ENCODE measurements at regions not wholly inside any gene's neighbourhood (a gene's known extent, or its start where the extent isn't known, plus 50 kb on each side); places are given as distances from the start of the nearest gene placed in this dataset.

GRCh38 chr10:30748152-30748973 lies 118.8 kb upstream of the LYZL2 start:
- H4K20me1 ChIP-seq (replicated peaks in 1 of 2; ENCODE audit: control insufficient read depth in 1 of 2, insufficient read depth in 2 of 2, low read length in 2 of 2) = no peaks in the 10 kb centered on the region
- no peaks in the 10 kb centered on the region for H3K36me3 ChIP-seq (ENCODE audit: control insufficient read depth in 2 of 4, insufficient read depth in 4 of 4, low read length in 3 of 4)
- H2AK5ac ChIP-seq (ENCODE audit: low read depth, low read length) = no peak overlapping the region
- H4K5ac ChIP-seq (ENCODE audit: insufficient read length, low read depth, low read length) = no peak overlapping the region
- H3K14ac ChIP-seq (ENCODE audit: insufficient read length) = no peak overlapping the region
- H3K4me3 ChIP-seq (ENCODE audit: extremely low read depth in 1 of 4, insufficient read depth in 2 of 4, low read depth in 3 of 4, low read length in 4 of 4) = no peak overlapping the region
- no peak overlapping the region for H2BK120ac ChIP-seq (replicated peaks; ENCODE audit: low read depth, low read length)
- no peak overlapping the region for H3K27ac ChIP-seq (ENCODE audit: low read depth, low read length)
- H3K4me2 ChIP-seq (ENCODE audit: insufficient read depth in 1 of 2, low read depth in 2 of 2, low read length in 2 of 2) = no peak overlapping the region
- no peak overlapping the region for H2BK20ac ChIP-seq (ENCODE audit: low read length)
- H2AFZ ChIP-seq (ENCODE audit: low read length) = no peak overlapping the region; the same call in 1 of the 2 replicates
- no peaks in the 10 kb centered on the region for H3K79me2 ChIP-seq (ENCODE audit: control insufficient read depth in 1 of 2, insufficient read depth in 2 of 2, low read length in 2 of 2)
- H2BK15ac ChIP-seq (ENCODE audit: low read length) = no peak overlapping the region
- ChIA-PET CTCF (ENCODE audit: partially characterized antibody) (interaction anchor here (1.0 to 1.4 kb wide), 7 partner anchors 9 to 743 kb away, joined by 3 to 4 read pairs (median 3); no protein-coding TSS in a partner anchor), POLR2A (ENCODE audit: partially characterized antibody) (interaction anchor here (0.6 kb wide), 1 partner anchor 36 kb away, joined by 3 read pairs; no protein-coding TSS in a partner anchor)
- FAIRE-seq (no peak), DNase-seq (ENCODE audit: low read depth in 1 of 2, low spot score in 2 of 2) (no peak)
- no peaks in the 10 kb centered on the region for H3K79me1 ChIP-seq (ENCODE audit: low read depth, low read length)
- no peak overlapping the region for H2BK12ac ChIP-seq (ENCODE audit: low read depth, low read length)
- no peaks in the 10 kb centered on the region for H3K27me3 ChIP-seq (replicated peaks in 1 of 4; ENCODE audit: control insufficient read depth in 3 of 4, extremely low read depth in 1 of 4, insufficient read depth in 3 of 4, low read length in 3 of 4)
- H4K91ac ChIP-seq (replicated peaks; ENCODE audit: insufficient read length, low read length) = no peak overlapping the region
- no peak overlapping the region for H2BK5ac ChIP-seq (ENCODE audit: low read depth, low read length)
- no peaks in the 10 kb centered on the region for H3K23me2 ChIP-seq (ENCODE audit: low read depth, low read length)
- H3K18ac ChIP-seq (ENCODE audit: extremely low read depth, low read length) = no peak overlapping the region
- H3K56ac ChIP-seq (replicated peaks; ENCODE audit: insufficient read length, low read depth, low read length) = no peak overlapping the region
- H3K9me3 ChIP-seq (ENCODE audit: insufficient read depth in 2 of 2, low read depth in 1 of 2, low read length in 1 of 2) = no peaks in the 10 kb centered on the region
- 91% methylated on average over 7 of the region's 7 CpGs; no CpG with 5 or more reads in 1 of the 2 experiments for WGBS, 2 experiments (ENCODE audit: extremely low coverage in 1 of 2, insufficient coverage in 1 of 2, insufficient read length in 1 of 2, insufficient replicate concordance in 2 of 2, low coverage in 1 of 2, low lambda C conversion rate in 2 of 2, missing lambda C conversion rate in 1 of 2)
- no peak overlapping the region for H3K23ac ChIP-seq (ENCODE audit: insufficient read length)
- no peak overlapping the region for H3K4ac ChIP-seq (replicated peaks; ENCODE audit: insufficient read length, low read depth, low read length)
- H3K4me1 ChIP-seq (replicated peaks in 1 of 4; ENCODE audit: control insufficient read depth in 3 of 4, insufficient read depth in 4 of 4, low read length in 3 of 4) = no peaks in the 10 kb centered on the region
- no peak overlapping the region for H3K9ac ChIP-seq (replicated peaks in 1 of 4; ENCODE audit: extremely low read depth in 1 of 4, low read depth in 3 of 4, low read length in 3 of 4)
- H4K8ac ChIP-seq (ENCODE audit: extremely low read depth, insufficient read depth, low read length) = no peak overlapping the region
- TF ChIP-seq PHF8 (conservative IDR thresholded peaks at IDR 0.05; ENCODE audit: low read depth, low read length) = no peak

Data from H1 (cell line).